ENCODE measurements at regions not wholly inside any gene's neighbourhood (a gene's known extent, or its start where the extent isn't known, plus 50 kb on each side); places are given as distances from the start of the nearest gene placed in this dataset.

DNA sequence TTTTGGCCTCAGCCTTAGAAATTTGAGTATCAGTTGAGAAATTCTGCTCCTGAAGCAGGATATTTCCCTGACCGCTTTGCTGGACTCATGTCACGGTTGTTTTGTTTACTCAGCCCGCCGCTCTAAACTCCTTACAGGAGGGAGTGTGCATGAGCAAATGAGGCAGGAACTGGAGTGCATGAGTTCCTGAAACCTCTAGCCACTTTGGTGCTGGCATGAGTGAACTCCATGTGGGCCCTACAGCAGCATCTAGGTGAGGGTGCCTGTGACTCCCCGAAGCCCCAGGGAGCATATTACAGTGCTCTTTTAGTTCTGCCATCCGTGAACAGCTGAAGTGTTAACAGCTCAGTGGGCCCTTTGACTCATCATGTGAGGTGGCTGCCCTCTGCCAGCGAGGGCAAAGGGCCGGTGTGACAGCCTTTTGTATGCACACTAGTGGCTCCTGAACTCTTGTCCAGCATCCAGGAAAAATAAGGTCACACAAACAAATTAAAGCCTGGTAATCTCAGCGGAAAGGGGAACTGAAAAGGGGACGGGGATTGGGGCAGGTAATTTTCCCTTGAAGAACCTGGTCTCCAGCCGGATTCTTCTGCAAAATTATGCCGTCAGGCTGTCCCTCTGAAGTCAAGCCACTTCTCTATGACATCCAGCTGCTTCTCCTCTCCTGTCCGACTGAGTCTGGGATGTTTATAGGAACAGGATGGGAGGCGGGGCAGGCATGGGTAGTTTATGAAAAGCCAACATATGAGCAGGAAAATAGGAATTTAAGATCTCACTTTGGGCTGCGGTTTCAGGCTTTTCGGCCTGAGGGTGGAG lies 1668.7 kb downstream of the SUCLG1 start:
- TF ChIP-seq EZH2 (IDR thresholded peaks at IDR 0.05; ENCODE audit: borderline replicate concordance, control insufficient read depth, low read depth, low read length), result no peak
- TF ChIP-seq, protein P1, sequence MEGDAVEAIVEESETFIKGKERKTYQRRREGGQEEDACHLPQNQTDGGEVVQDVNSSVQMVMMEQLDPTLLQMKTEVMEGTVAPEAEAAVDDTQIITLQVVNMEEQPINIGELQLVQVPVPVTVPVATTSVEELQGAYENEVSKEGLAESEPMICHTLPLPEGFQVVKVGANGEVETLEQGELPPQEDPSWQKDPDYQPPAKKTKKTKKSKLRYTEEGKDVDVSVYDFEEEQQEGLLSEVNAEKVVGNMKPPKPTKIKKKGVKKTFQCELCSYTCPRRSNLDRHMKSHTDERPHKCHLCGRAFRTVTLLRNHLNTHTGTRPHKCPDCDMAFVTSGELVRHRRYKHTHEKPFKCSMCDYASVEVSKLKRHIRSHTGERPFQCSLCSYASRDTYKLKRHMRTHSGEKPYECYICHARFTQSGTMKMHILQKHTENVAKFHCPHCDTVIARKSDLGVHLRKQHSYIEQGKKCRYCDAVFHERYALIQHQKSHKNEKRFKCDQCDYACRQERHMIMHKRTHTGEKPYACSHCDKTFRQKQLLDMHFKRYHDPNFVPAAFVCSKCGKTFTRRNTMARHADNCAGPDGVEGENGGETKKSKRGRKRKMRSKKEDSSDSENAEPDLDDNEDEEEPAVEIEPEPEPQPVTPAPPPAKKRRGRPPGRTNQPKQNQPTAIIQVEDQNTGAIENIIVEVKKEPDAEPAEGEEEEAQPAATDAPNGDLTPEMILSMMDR (IDR thresholded peaks at IDR 0.05 in 2 of 3, conservative IDR thresholded peaks at IDR 0.05 in 1 of 3; ENCODE audit: control insufficient read depth in 2 of 3, extremely low read depth in 1 of 3, insufficient read depth in 1 of 3, low read depth in 3 of 3, low read length in 3 of 3), result no peak
- TF ChIP-seq EP300 (IDR thresholded peaks at IDR 0.05; ENCODE audit: borderline replicate concordance in 1 of 2, control insufficient read depth in 1 of 2, low read depth in 2 of 2, low read length in 2 of 2), result no peak
- no peak for TF ChIP-seq YY1 (IDR thresholded peaks at IDR 0.05; ENCODE audit: low read depth, low read length)
- no peak for TF ChIP-seq DPF2 (IDR thresholded peaks at IDR 0.05)
- TF ChIP-seq RUNX3 (IDR thresholded peaks at IDR 0.05; ENCODE audit: low read length), result no peak
- TF ChIP-seq ZZZ3 (IDR thresholded peaks at IDR 0.05; ENCODE audit: control insufficient read depth, insufficient read length, low read depth), result no peak
- TF ChIP-seq RFX5 (IDR thresholded peaks at IDR 0.05; ENCODE audit: low read depth, low read length), result no peak
- TF ChIP-seq ESRRA (IDR thresholded peaks at IDR 0.05; ENCODE audit: low read length), result no peak
- TF ChIP-seq ZNF384 (IDR thresholded peaks at IDR 0.05; ENCODE audit: borderline replicate concordance, low read depth, low read length), result no peak
